ENCODE measurements at regions not wholly inside any gene's neighbourhood (a gene's known extent, or its start where the extent isn't known, plus 50 kb on each side); places are given as distances from the start of the nearest gene placed in this dataset.

DNA sequence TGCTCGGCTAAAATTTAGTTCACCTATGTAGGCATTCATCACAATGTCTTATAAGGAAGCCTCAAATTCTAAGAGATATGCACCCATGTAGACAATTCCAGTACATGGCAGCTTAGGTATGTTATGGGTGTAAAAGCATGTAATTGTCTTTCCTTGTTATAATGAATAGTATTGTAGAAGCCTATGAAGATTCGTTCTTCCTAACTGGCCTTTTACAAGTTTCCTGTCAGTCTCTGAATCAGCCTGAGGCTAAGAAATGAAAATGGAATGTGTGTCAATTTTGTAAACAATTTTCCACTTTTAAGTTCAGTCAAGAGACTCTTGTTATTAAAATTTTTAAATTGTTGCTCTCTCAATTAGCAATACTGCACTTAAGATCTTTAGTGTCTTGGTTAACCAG lies 189.9 kb upstream of the GALNT5 start:
- intact Hi-C loops (cut with DNase I) = no loop called here
- no peak overlapping the region for H3K4me3 ChIP-seq
- TF ChIP-seq, protein P1, sequence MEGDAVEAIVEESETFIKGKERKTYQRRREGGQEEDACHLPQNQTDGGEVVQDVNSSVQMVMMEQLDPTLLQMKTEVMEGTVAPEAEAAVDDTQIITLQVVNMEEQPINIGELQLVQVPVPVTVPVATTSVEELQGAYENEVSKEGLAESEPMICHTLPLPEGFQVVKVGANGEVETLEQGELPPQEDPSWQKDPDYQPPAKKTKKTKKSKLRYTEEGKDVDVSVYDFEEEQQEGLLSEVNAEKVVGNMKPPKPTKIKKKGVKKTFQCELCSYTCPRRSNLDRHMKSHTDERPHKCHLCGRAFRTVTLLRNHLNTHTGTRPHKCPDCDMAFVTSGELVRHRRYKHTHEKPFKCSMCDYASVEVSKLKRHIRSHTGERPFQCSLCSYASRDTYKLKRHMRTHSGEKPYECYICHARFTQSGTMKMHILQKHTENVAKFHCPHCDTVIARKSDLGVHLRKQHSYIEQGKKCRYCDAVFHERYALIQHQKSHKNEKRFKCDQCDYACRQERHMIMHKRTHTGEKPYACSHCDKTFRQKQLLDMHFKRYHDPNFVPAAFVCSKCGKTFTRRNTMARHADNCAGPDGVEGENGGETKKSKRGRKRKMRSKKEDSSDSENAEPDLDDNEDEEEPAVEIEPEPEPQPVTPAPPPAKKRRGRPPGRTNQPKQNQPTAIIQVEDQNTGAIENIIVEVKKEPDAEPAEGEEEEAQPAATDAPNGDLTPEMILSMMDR (IDR thresholded peaks at IDR 0.05) = no peak
- no peak for TF ChIP-seq POLR2A (IDR thresholded peaks at IDR 0.05)
- ATAC-seq = no peak
- no peaks in the 10 kb centered on the region for H3K27me3 ChIP-seq
- no peak overlapping the region for H3K27ac ChIP-seq
- no peak for DNase-seq
- 36 to 38% methylated on average over 2 of the region's 2 CpGs for WGBS, 2 donors
- no peaks in the 10 kb centered on the region for H3K36me3 ChIP-seq (replicated peaks in 1 of 2; ENCODE audit: insufficient read depth in 1 of 2, low read depth in 2 of 2)
- no peaks in the 10 kb centered on the region for H3K4me1 ChIP-seq
- H3K9me3 ChIP-seq = no peaks in the 10 kb centered on the region

GRCh38 chr2:157068237-157068636 lies 189.3 kb upstream of the GALNT5 start:
- ATAC-seq = no peak
- no peak overlapping the region for H3K4me3 ChIP-seq
- H3K27ac ChIP-seq = no peak overlapping the region
- WGBS, 2 donors = 45 to 52% methylated on average over 1 of the region's 1 CpG
- intact Hi-C loops (cut with DNase I) = no loop called here
- H3K4me1 ChIP-seq = no peaks in the 10 kb centered on the region
- no peaks in the 10 kb centered on the region for H3K27me3 ChIP-seq
- no peak for DNase-seq
- no peaks in the 10 kb centered on the region for H3K36me3 ChIP-seq (replicated peaks in 1 of 2; ENCODE audit: insufficient read depth in 1 of 2, low read depth in 2 of 2)
- TF ChIP-seq POLR2A (IDR thresholded peaks at IDR 0.05) = no peak
- TF ChIP-seq, protein P1 (IDR thresholded peaks at IDR 0.05) = no peak
- no peaks in the 10 kb centered on the region for H3K9me3 ChIP-seq

- H3K4me1 ChIP-seq = no peaks in the 10 kb centered on the region
- WGBS, 2 donors = 59 to 68% methylated on average over 2 of the region's 2 CpGs
- H3K4me3 ChIP-seq = no peak overlapping the region
- H3K9me3 ChIP-seq = no peaks in the 10 kb centered on the region
- H3K36me3 ChIP-seq (replicated peaks in 1 of 2; ENCODE audit: insufficient read depth in 1 of 2, low read depth in 2 of 2) = no peaks in the 10 kb centered on the region
- ATAC-seq (no peak), DNase-seq (no peak)
- no peaks in the 10 kb centered on the region for H3K27me3 ChIP-seq
- no peak for TF ChIP-seq POLR2A (IDR thresholded peaks at IDR 0.05)
- TF ChIP-seq, protein P1 (IDR thresholded peaks at IDR 0.05) = no peak
- H3K27ac ChIP-seq = no peak overlapping the region
- intact Hi-C loops (cut with DNase I) = no loop called here
Measured at GRCh38 chr2:157075924-157076323, 181.6 kb upstream of the GALNT5 start.

- ATAC-seq (no peak), DNase-seq (no peak)
- Histone ChIP-seq H3K27me3 (no peaks in the 10 kb centered on the region), H3K9me3 (no peaks in the 10 kb centered on the region), H3K27ac (no peak overlapping the region), H3K36me3 (replicated peaks in 1 of 2; ENCODE audit: insufficient read depth in 1 of 2, low read depth in 2 of 2) (no peaks in the 10 kb centered on the region), H3K4me1 (no peaks in the 10 kb centered on the region), H3K4me3 (no peak overlapping the region)
- WGBS, 2 donors = 47 to 57% methylated on average over 3 of the region's 3 CpGs
- intact Hi-C loops (cut with DNase I) = no loop called here
- no peak for TF ChIP-seq POLR2A (IDR thresholded peaks at IDR 0.05)
- TF ChIP-seq, protein P1 (IDR thresholded peaks at IDR 0.05) = no peak
Measured at GRCh38 chr2:157076526-157077161, 180.9 kb upstream of the GALNT5 start.

GRCh38 chr2:157077753-157078350 lies 179.7 kb upstream of the GALNT5 start:
- Histone ChIP-seq H3K4me3 (no peak overlapping the region), H3K9me3 (no peaks in the 10 kb centered on the region), H3K4me1 (no peaks in the 10 kb centered on the region), H3K36me3 (replicated peaks in 1 of 2; ENCODE audit: insufficient read depth in 1 of 2, low read depth in 2 of 2) (no peaks in the 10 kb centered on the region), H3K27ac (no peak overlapping the region), H3K27me3 (no peaks in the 10 kb centered on the region)
- ATAC-seq (no peak), DNase-seq (no peak)
- intact Hi-C loops (cut with DNase I) = no loop called here
- TF ChIP-seq POLR2A (IDR thresholded peaks at IDR 0.05) = no peak
- TF ChIP-seq, protein P1 (IDR thresholded peaks at IDR 0.05) = no peak
